ENCODE measurements at regions not wholly inside any gene's neighbourhood (a gene's known extent, or its start where the extent isn't known, plus 50 kb on each side); places are given as distances from the start of the nearest gene placed in this dataset.

- no peak for DNase-seq
Observed at GRCh38 chr21:38997051-38997842, 186.0 kb downstream of the PSMG1 start.

GRCh38 chr21:38996355-38996754 is 186.9 kb downstream of the PSMG1 start:
- no peak for DNase-seq

GRCh38 chr21:38995731-38996130 is 187.5 kb downstream of the PSMG1 start:
- DNase-seq: no peak

GRCh38 chr21:38995071-38995669 is 188.1 kb downstream of the PSMG1 start:
- no peak for DNase-seq

GRCh38 chr21:38994042-38994441 is 188.3 kb downstream of the ETS2 start:
- no peak for DNase-seq

- DNase-seq: no peak
Observed at GRCh38 chr21:38993561-38993960, 187.8 kb downstream of the ETS2 start.

GRCh38 chr21:38992737-38993136 is 187.0 kb downstream of the ETS2 start:
- no peak for DNase-seq

- no peak for DNase-seq
Observed at GRCh38 chr21:38990424-38990794, 184.7 kb downstream of the ETS2 start.

GRCh38 chr21:38989745-38990423 is 184.2 kb downstream of the ETS2 start:
- DNase-seq: no peak

GRCh38 chr21:38989379-38989744 is 183.6 kb downstream of the ETS2 start:
- no peak for DNase-seq

GRCh38 chr21:38988509-38989378 is 183.0 kb downstream of the ETS2 start:
- DNase-seq: no peak

- DNase-seq: no peak
Observed at GRCh38 chr21:38987633-38988508, 182.1 kb downstream of the ETS2 start.

GRCh38 chr21:38986806-38987632 is 181.3 kb downstream of the ETS2 start:
- no peak for DNase-seq

- no peak for DNase-seq
Observed at GRCh38 chr21:38986406-38986805, 180.7 kb downstream of the ETS2 start.

GRCh38 chr21:38985568-38986378 is 180.0 kb downstream of the ETS2 start:
- no peak for DNase-seq

GRCh38 chr21:38984982-38985567 is 179.3 kb downstream of the ETS2 start:
- DNase-seq: no peak

GRCh38 chr21:38984568-38984967 is 178.8 kb downstream of the ETS2 start:
- no peak for DNase-seq

GRCh38 chr21:38983560-38983959 is 177.8 kb downstream of the ETS2 start:
- no peak for DNase-seq

GRCh38 chr21:38982804-38983203 is 177.1 kb downstream of the ETS2 start:
- DNase-seq: no peak

GRCh38 chr21:38982096-38982495 is 176.4 kb downstream of the ETS2 start:
- no peak for DNase-seq
